GM12865 (cell line): ENCODE measurements at regions not wholly inside any gene's neighbourhood (a gene's known extent, or its start where the extent isn't known, plus 50 kb on each side); places are given as distances from the start of the nearest gene placed in this dataset.

ENCODE experiments used
- DNase-seq: peaks from one replicate; pipeline ENCODE4 v3.0.0; 2010; ENCODE audit warnings: low read depth
- H3K4me3 ChIP-seq: 2 replicates; pipeline ENCODE4 v1.5.1; 2011; ENCODE audit warnings: mild to moderate bottlenecking, low read depth, low read length, control low read depth
- TF ChIP-seq, protein P1 (sequence below): IDR thresholded peaks from 2 replicates; pipeline ENCODE4 v1.5.1; 2011; ENCODE audit warnings: low read length, control low read depth, low read depth, inconsistent platforms; ENCODE audit not compliant: insufficient read depth; ENCODE audit errors: missing control alignments

DNA sequence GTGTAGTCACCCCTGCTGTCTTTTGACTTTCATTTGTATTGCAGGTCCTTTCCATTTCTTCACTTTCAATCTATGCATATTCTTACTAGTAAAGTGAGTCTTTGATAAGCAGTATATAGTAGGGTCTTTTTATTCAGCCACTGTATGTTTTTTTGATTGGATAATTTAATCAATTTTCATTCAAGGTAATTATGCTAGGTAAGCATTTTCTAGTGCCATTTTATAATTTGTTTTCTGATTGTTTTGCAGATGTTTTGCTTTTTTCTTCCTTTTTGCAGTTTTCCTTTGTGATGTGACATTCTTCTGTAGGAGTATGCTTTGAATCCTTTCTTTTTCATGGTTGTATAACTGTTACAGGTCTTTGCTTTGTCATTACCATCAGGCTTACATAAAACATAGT lies 504.3 kb upstream of the GBE1 start:
- TF ChIP-seq, protein P1, sequence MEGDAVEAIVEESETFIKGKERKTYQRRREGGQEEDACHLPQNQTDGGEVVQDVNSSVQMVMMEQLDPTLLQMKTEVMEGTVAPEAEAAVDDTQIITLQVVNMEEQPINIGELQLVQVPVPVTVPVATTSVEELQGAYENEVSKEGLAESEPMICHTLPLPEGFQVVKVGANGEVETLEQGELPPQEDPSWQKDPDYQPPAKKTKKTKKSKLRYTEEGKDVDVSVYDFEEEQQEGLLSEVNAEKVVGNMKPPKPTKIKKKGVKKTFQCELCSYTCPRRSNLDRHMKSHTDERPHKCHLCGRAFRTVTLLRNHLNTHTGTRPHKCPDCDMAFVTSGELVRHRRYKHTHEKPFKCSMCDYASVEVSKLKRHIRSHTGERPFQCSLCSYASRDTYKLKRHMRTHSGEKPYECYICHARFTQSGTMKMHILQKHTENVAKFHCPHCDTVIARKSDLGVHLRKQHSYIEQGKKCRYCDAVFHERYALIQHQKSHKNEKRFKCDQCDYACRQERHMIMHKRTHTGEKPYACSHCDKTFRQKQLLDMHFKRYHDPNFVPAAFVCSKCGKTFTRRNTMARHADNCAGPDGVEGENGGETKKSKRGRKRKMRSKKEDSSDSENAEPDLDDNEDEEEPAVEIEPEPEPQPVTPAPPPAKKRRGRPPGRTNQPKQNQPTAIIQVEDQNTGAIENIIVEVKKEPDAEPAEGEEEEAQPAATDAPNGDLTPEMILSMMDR, result no peak
- H3K4me3 ChIP-seq, result peak overlapping the region; percentile 15; the same call in 1 of the 2 replicates
- DNase-seq, result no peak

DNA sequence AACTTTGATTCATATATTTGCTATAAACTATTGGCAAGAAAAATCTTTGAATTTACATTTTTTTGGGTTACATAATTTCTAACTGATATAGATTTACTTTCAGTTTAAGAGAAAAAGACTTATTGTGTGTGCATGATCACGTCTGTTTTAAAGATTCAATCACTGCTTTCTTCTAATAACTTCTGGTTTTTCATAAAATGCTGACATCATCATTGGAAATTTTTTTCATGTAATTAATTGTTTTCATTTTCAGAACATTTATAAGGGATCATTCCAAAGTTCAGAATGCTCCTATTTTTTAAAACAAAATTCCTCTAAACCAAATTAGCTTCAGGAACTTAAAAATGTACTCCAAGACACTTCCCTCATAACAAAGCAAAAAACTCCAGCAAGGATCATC lies 500.7 kb upstream of the GBE1 start:
- no peak overlapping the region; the same call in 1 of the 2 replicates for H3K4me3 ChIP-seq
- no peak for DNase-seq
- TF ChIP-seq, protein P1, result no peak

GRCh38 chr3:82261637-82262036 lies 500.2 kb upstream of the GBE1 start:
- TF ChIP-seq, protein P1, result no peak
- H3K4me3 ChIP-seq, result no peak overlapping the region
- DNase-seq, result no peak

GRCh38 chr3:82261013-82261412 lies 499.6 kb upstream of the GBE1 start:
- DNase-seq, result no peak
- no peak overlapping the region for H3K4me3 ChIP-seq
- TF ChIP-seq, protein P1, result no peak

- no peak overlapping the region for H3K4me3 ChIP-seq
- TF ChIP-seq, protein P1, result no peak
- DNase-seq, result no peak
Observed at GRCh38 chr3:82259994-82260393, 498.5 kb upstream of the GBE1 start.

- TF ChIP-seq, protein P1, result no peak
- H3K4me3 ChIP-seq, result no peak overlapping the region
- DNase-seq, result no peak
Observed at GRCh38 chr3:82240322-82240721, 478.9 kb upstream of the GBE1 start.

- TF ChIP-seq, protein P1, result no peak
- peak; percentile 6 for DNase-seq
- H3K4me3 ChIP-seq, result no peak overlapping the region
Observed at GRCh38 chr3:82236257-82236656, 474.8 kb upstream of the GBE1 start.
